ENCODE measurements at regions not wholly inside any gene's neighbourhood (a gene's known extent, or its start where the extent isn't known, plus 50 kb on each side); places are given as distances from the start of the nearest gene placed in this dataset.

- no peaks in the 10 kb centered on the region for H3K27me3 ChIP-seq
- TF ChIP-seq POLR2A (IDR thresholded peaks at IDR 0.05) (no peak), CTCF (IDR thresholded peaks at IDR 0.05) (no peak)
- no peak overlapping the region for H3K27ac ChIP-seq
- H3K9me3 ChIP-seq: no peaks in the 10 kb centered on the region
- H3K4me3 ChIP-seq (replicated peaks in 1 of 3): no peak overlapping the region
- no peak for DNase-seq
- no peaks in the 10 kb centered on the region for H3K4me1 ChIP-seq
- H3K36me3 ChIP-seq: no peaks in the 10 kb centered on the region
- intact Hi-C loops (cut with DNase I): no loop called here
Observed at GRCh38 chr1:238258510-238258909, 367.8 kb upstream of the ZP4 start.

GRCh38 chr1:238257018-238257621, 366.4 kb upstream of the ZP4 start:
- Histone ChIP-seq H3K4me1 (no peaks in the 10 kb centered on the region), H3K27me3 (no peaks in the 10 kb centered on the region), H3K36me3 (no peaks in the 10 kb centered on the region), H3K27ac (no peak overlapping the region), H3K4me3 (replicated peaks in 1 of 3) (no peak overlapping the region), H3K9me3 (no peaks in the 10 kb centered on the region)
- TF ChIP-seq POLR2A (IDR thresholded peaks at IDR 0.05): no peak
- TF ChIP-seq CTCF (IDR thresholded peaks at IDR 0.05): no peak
- no peak for DNase-seq
- 81 to 89% methylated on average over 7 of the region's 7 CpGs for WGBS, 2 donors
- intact Hi-C loops (cut with DNase I): no loop called here

GRCh38 chr1:238254935-238255334, 364.2 kb upstream of the ZP4 start:
- Histone ChIP-seq H3K4me3 (replicated peaks in 1 of 3) (no peak overlapping the region), H3K36me3 (no peaks in the 10 kb centered on the region), H3K9me3 (no peaks in the 10 kb centered on the region), H3K4me1 (no peaks in the 10 kb centered on the region), H3K27ac (no peak overlapping the region), H3K27me3 (no peaks in the 10 kb centered on the region)
- no peak for DNase-seq
- intact Hi-C loops (cut with DNase I): no loop called here
- WGBS, 2 donors: 63 to 70% methylated on average over 3 of the region's 3 CpGs
- TF ChIP-seq POLR2A (IDR thresholded peaks at IDR 0.05) (no peak), CTCF (IDR thresholded peaks at IDR 0.05) (no peak)

GRCh38 chr1:238252033-238252802, 361.5 kb upstream of the ZP4 start:
- intact Hi-C loops (cut with DNase I): no loop called here
- Histone ChIP-seq H3K27ac (no peak overlapping the region), H3K4me3 (replicated peaks in 1 of 3) (no peak overlapping the region), H3K27me3 (no peaks in the 10 kb centered on the region), H3K9me3 (no peaks in the 10 kb centered on the region), H3K4me1 (no peaks in the 10 kb centered on the region), H3K36me3 (no peaks in the 10 kb centered on the region)
- 53 to 58% methylated on average over 15 of the region's 15 CpGs for WGBS, 2 donors
- TF ChIP-seq POLR2A (IDR thresholded peaks at IDR 0.05) (no peak), CTCF (IDR thresholded peaks at IDR 0.05) (peak in 4 of 6 experiments; percentile 8 to 53 (median 40))
- DNase-seq: peak; percentile 63 to 65

GRCh38 chr1:238248356-238248755, 357.6 kb upstream of the ZP4 start:
- no peak for DNase-seq
- H3K36me3 ChIP-seq: no peaks in the 10 kb centered on the region
- H3K9me3 ChIP-seq: no peaks in the 10 kb centered on the region
- H3K4me3 ChIP-seq (replicated peaks in 1 of 3): no peak overlapping the region
- 79 to 80% methylated on average over 3 of the region's 3 CpGs for WGBS, 2 donors
- no peak overlapping the region for H3K27ac ChIP-seq
- intact Hi-C loops (cut with DNase I): no loop called here
- no peaks in the 10 kb centered on the region for H3K27me3 ChIP-seq
- no peaks in the 10 kb centered on the region for H3K4me1 ChIP-seq
- TF ChIP-seq CTCF (IDR thresholded peaks at IDR 0.05) (no peak), POLR2A (IDR thresholded peaks at IDR 0.05) (no peak)
